ACC112 (cell line): ENCODE measurements at regions not wholly inside any gene's neighbourhood (a gene's known extent, or its start where the extent isn't known, plus 50 kb on each side); places are given as distances from the start of the nearest gene placed in this dataset.

Experiments
- H2AFZ ChIP-seq: fragments of 200-600 bp; sonication (generic); one replicate; pipeline ENCODE4 v1.6.0; 2017; ENCODE audit warnings: antibody characterized with exemption, low read length; ENCODE audit not compliant: unreplicated experiment
- H3K27ac ChIP-seq: fragments of 200-600 bp; sonication (generic); 2 replicates; pipeline ENCODE4 v1.5.1; 2014; ENCODE audit warnings: low read depth, mild to moderate bottlenecking, antibody characterized with exemption, low read length, moderate library complexity
- H3K27me3 ChIP-seq: fragments of 200-600 bp; sonication (generic); 2 replicates; pipeline ENCODE4 v1.6.1; 2014; ENCODE audit warnings: mild to moderate bottlenecking, antibody characterized with exemption, low read length, moderate library complexity, mixed read lengths; ENCODE audit not compliant: insufficient read depth
- H3K36me3 ChIP-seq: fragments of 200-600 bp; sonication (generic); 2 replicates; pipeline ENCODE4 v1.6.1; 2016; ENCODE audit warnings: mild to moderate bottlenecking, antibody characterized with exemption, low read length, moderate library complexity, mixed read lengths; ENCODE audit not compliant: insufficient read depth
- H3K4me1 ChIP-seq: fragments of 200-600 bp; sonication (generic); one replicate; pipeline ENCODE4 v1.6.1; 2016; ENCODE audit warnings: low read length, mixed read lengths; ENCODE audit not compliant: insufficient read depth, unreplicated experiment, control insufficient read depth
- H3K4me3 ChIP-seq: fragments of 200-600 bp; sonication (generic); 2 replicates; pipeline ENCODE4 v1.5.1; 2014; ENCODE audit warnings: mild to moderate bottlenecking, low read depth, low read length
- H3K79me2 ChIP-seq: fragments of 200-600 bp; sonication (generic); one replicate; pipeline ENCODE4 v1.6.0; 2016; ENCODE audit warnings: low read length; ENCODE audit not compliant: control insufficient read depth, unreplicated experiment, insufficient read depth

GRCh38 chr12:13472690-13473089 is 276.2 kb downstream of the EMP1 start:
- Histone ChIP-seq H2AFZ (no peak overlapping the region), H3K27me3 (peaks cover 29% of the 10 kb centered on the region; the same call in 1 of the 2 replicates)

GRCh38 chr12:13471471-13471870 is 274.9 kb downstream of the EMP1 start:
- H3K4me3 ChIP-seq, result no peak overlapping the region
- no peak overlapping the region for H3K27ac ChIP-seq
- H2AFZ ChIP-seq, result no peak overlapping the region
- H3K4me1 ChIP-seq, result no peaks in the 10 kb centered on the region
- H3K27me3 ChIP-seq, result peaks cover 29% of the 10 kb centered on the region; the same call in 1 of the 2 replicates
- H3K36me3 ChIP-seq, result no peaks in the 10 kb centered on the region
- H3K79me2 ChIP-seq, result no peaks in the 10 kb centered on the region

More at GRCh38 chr12:13472690-13473089, 276.2 kb downstream of the EMP1 start:
- H3K27ac ChIP-seq, result no peak overlapping the region
- H3K79me2 ChIP-seq, result no peaks in the 10 kb centered on the region
- H3K36me3 ChIP-seq, result no peaks in the 10 kb centered on the region
- H3K4me1 ChIP-seq, result no peaks in the 10 kb centered on the region
- H3K4me3 ChIP-seq, result no peak overlapping the region

- Histone ChIP-seq H3K4me1 (no peaks in the 10 kb centered on the region), H3K79me2 (no peaks in the 10 kb centered on the region), H3K4me3 (no peak overlapping the region), H3K27ac (no peak overlapping the region), H2AFZ (no peak overlapping the region), H3K36me3 (no peaks in the 10 kb centered on the region), H3K27me3 (peaks cover 11% of the 10 kb centered on the region; the same call in 1 of the 2 replicates)
Observed at GRCh38 chr12:13465635-13466034, 269.1 kb downstream of the EMP1 start.

- H3K4me1 ChIP-seq, result no peaks in the 10 kb centered on the region
- H3K27me3 ChIP-seq, result 0 out of 2 replicates have a peak, but pooled peaks cover under 1% of the 10 kb centered on the region
- H3K79me2 ChIP-seq, result no peaks in the 10 kb centered on the region
- H3K4me3 ChIP-seq, result no peak overlapping the region
- no peak overlapping the region for H2AFZ ChIP-seq
- H3K36me3 ChIP-seq, result no peaks in the 10 kb centered on the region
- no peak overlapping the region for H3K27ac ChIP-seq
Observed at GRCh38 chr12:13463189-13463588, 266.7 kb downstream of the EMP1 start.

- no peaks in the 10 kb centered on the region for H3K27me3 ChIP-seq
- no peak overlapping the region for H3K27ac ChIP-seq
- H3K36me3 ChIP-seq, result no peaks in the 10 kb centered on the region
- H2AFZ ChIP-seq, result no peak overlapping the region
- no peak overlapping the region for H3K4me3 ChIP-seq
- no peaks in the 10 kb centered on the region for H3K4me1 ChIP-seq
- H3K79me2 ChIP-seq, result no peaks in the 10 kb centered on the region
Observed at GRCh38 chr12:13462450-13462849, 265.9 kb downstream of the EMP1 start.

GRCh38 chr12:13455778-13456144 is 259.2 kb downstream of the EMP1 start:
- Histone ChIP-seq H3K36me3 (no peaks in the 10 kb centered on the region), H3K27me3 (0 out of 2 replicates have a peak, but pooled peaks cover 4% of the 10 kb centered on the region), H2AFZ (no peak overlapping the region), H3K27ac (no peak overlapping the region), H3K4me1 (no peaks in the 10 kb centered on the region), H3K79me2 (no peaks in the 10 kb centered on the region), H3K4me3 (no peak overlapping the region)

- Histone ChIP-seq H2AFZ (no peak overlapping the region), H3K27ac (no peak overlapping the region), H3K4me3 (no peak overlapping the region), H3K36me3 (no peaks in the 10 kb centered on the region), H3K79me2 (no peaks in the 10 kb centered on the region), H3K4me1 (no peaks in the 10 kb centered on the region), H3K27me3 (0 out of 2 replicates have a peak, but pooled peaks cover 4% of the 10 kb centered on the region)
Observed at GRCh38 chr12:13454991-13455777, 258.7 kb downstream of the EMP1 start.

GRCh38 chr12:13452955-13453570 is 256.5 kb downstream of the EMP1 start:
- Histone ChIP-seq H3K79me2 (no peaks in the 10 kb centered on the region), H3K36me3 (no peaks in the 10 kb centered on the region), H3K27ac (no peak overlapping the region), H2AFZ (no peak overlapping the region), H3K27me3 (0 out of 2 replicates have a peak, but pooled peaks cover 4% of the 10 kb centered on the region), H3K4me3 (no peak overlapping the region), H3K4me1 (no peaks in the 10 kb centered on the region)

GRCh38 chr12:13451776-13452175 is 255.2 kb downstream of the EMP1 start:
- Histone ChIP-seq H3K79me2 (no peaks in the 10 kb centered on the region), H3K27me3 (0 out of 2 replicates have a peak, but pooled peaks cover 4% of the 10 kb centered on the region), H3K4me3 (no peak overlapping the region), H3K36me3 (no peaks in the 10 kb centered on the region), H3K27ac (no peak overlapping the region), H2AFZ (no peak overlapping the region), H3K4me1 (no peaks in the 10 kb centered on the region)

- Histone ChIP-seq H3K4me3 (no peak overlapping the region), H3K4me1 (no peaks in the 10 kb centered on the region), H3K27ac (no peak overlapping the region), H3K36me3 (no peaks in the 10 kb centered on the region), H3K79me2 (no peaks in the 10 kb centered on the region), H3K27me3 (0 out of 2 replicates have a peak, but pooled peaks cover 4% of the 10 kb centered on the region), H2AFZ (no peak overlapping the region)
Observed at GRCh38 chr12:13450231-13451080, 253.9 kb downstream of the EMP1 start.
